Peyer's patch (tissue), 4 donors: ENCODE measurements at regions not wholly inside any gene's neighbourhood (a gene's known extent, or its start where the extent isn't known, plus 50 kb on each side); places are given as distances from the start of the nearest gene placed in this dataset.

Experiments
- DNase-seq, 3 donors: peaks; one replicate each; pipeline ENCODE4 v3.0.0-alpha.2; 2017 to 2019
- H3K27ac ChIP-seq, 4 donors: fragments of 200-600 bp; sonication (generic); one replicate each; pipeline ENCODE4 v1.5.1; 2016 to 2019
- H3K27me3 ChIP-seq, 2 donors: fragments of 200-600 bp; sonication (generic); one replicate each; pipeline ENCODE4 v1.5.1; 2019
- H3K36me3 ChIP-seq, 3 donors: fragments of 200-600 bp; sonication (generic); one replicate each; pipeline ENCODE4 v1.5.1; 2016 to 2019
- H3K4me1 ChIP-seq, 4 donors: fragments of 200-600 bp; sonication (generic); one replicate each; pipeline ENCODE4 v1.5.1; 2016 to 2019
- H3K4me3 ChIP-seq, 4 donors: fragments of 200-600 bp; sonication (generic); 1 replicate in 3 of 4; 2 replicates in 1 of 4; pipeline ENCODE4 v1.5.1; 2016 to 2019; ENCODE audit warnings: mild to moderate bottlenecking in 1 of 4
- H3K9me3 ChIP-seq, 4 donors: fragments of 200-600 bp; sonication (generic); one replicate each; pipeline ENCODE4 v1.5.1; 2016 to 2019; ENCODE audit warnings: mild to moderate bottlenecking in 1 of 4
- CTCF ChIP-seq, 6 experiments: fragments of 450-650 bp in 4 of 6; fragments of 200-600 bp in 2 of 6; sonication (generic) in 1 of 6; IDR thresholded peaks; one replicate each; pipeline ENCODE4 v1.5.1; 2017 to 2019; ENCODE audit warnings: antibody characterized with exemption in 6 of 6, mild to moderate bottlenecking in 3 of 6, moderate library complexity in 1 of 6
- POLR2A ChIP-seq, 2 donors: fragments of 450-650 bp; IDR thresholded peaks; one replicate each; pipeline ENCODE4 v1.5.1; 2017; ENCODE audit warnings: antibody characterized with exemption in 2 of 2, mild to moderate bottlenecking in 2 of 2, moderate library complexity in 2 of 2

- TF ChIP-seq CTCF (IDR thresholded peaks at IDR 0.05), result no peak
- TF ChIP-seq POLR2A (IDR thresholded peaks at IDR 0.05), result no peak
These were observed 171.7 kb upstream of the SOX11 start for GRCh38 chr2:5520463-5520972.

GRCh38 chr2:5521461-5521860 is 170.7 kb upstream of the SOX11 start:
- TF ChIP-seq POLR2A (IDR thresholded peaks at IDR 0.05) (no peak), CTCF (IDR thresholded peaks at IDR 0.05) (no peak)
- H3K4me1 ChIP-seq, result no peaks in the 10 kb centered on the region
- peaks cover 0 to 2% (median 0%) of the 10 kb centered on the region in 4 donors for H3K9me3 ChIP-seq
- no peak overlapping the region for H3K4me3 ChIP-seq
- H3K27me3 ChIP-seq, result no peaks in the 10 kb centered on the region
- no peaks in the 10 kb centered on the region for H3K36me3 ChIP-seq
- no peak for DNase-seq
- H3K27ac ChIP-seq, result no peak overlapping the region

More at GRCh38 chr2:5520463-5520972, 171.7 kb upstream of the SOX11 start:
- Histone ChIP-seq H3K9me3 (peaks cover 0 to 2% (median 0%) of the 10 kb centered on the region in 4 donors), H3K27ac (no peak overlapping the region), H3K4me3 (no peak overlapping the region), H3K36me3 (no peaks in the 10 kb centered on the region), H3K27me3 (no peaks in the 10 kb centered on the region), H3K4me1 (no peaks in the 10 kb centered on the region)
- no peak for DNase-seq

GRCh38 chr2:5524551-5524950 is 167.6 kb upstream of the SOX11 start:
- Histone ChIP-seq H3K27ac (no peak overlapping the region), H3K4me1 (no peaks in the 10 kb centered on the region)
- TF ChIP-seq CTCF (IDR thresholded peaks at IDR 0.05) (no peak), POLR2A (IDR thresholded peaks at IDR 0.05) (no peak)

GRCh38 chr2:5528706-5529105 is 163.5 kb upstream of the SOX11 start:
- H3K27ac ChIP-seq, result no peak overlapping the region
- no peak overlapping the region for H3K4me3 ChIP-seq
- no peaks in the 10 kb centered on the region for H3K27me3 ChIP-seq
- H3K36me3 ChIP-seq, result no peaks in the 10 kb centered on the region
- no peak for TF ChIP-seq CTCF (IDR thresholded peaks at IDR 0.05)
- TF ChIP-seq POLR2A (IDR thresholded peaks at IDR 0.05), result no peak
- DNase-seq, result no peak
- no peaks in the 10 kb centered on the region for H3K4me1 ChIP-seq
- H3K9me3 ChIP-seq, result peaks cover 0 to 2% (median 0%) of the 10 kb centered on the region in 4 donors

More at GRCh38 chr2:5524551-5524950, 167.6 kb upstream of the SOX11 start:
- no peak for DNase-seq
- Histone ChIP-seq H3K27me3 (no peaks in the 10 kb centered on the region), H3K36me3 (no peaks in the 10 kb centered on the region), H3K9me3 (peaks cover 0 to 2% (median 0%) of the 10 kb centered on the region in 4 donors), H3K4me3 (no peak overlapping the region)

GRCh38 chr2:5530011-5530696 is 162.0 kb upstream of the SOX11 start:
- H3K27me3 ChIP-seq, result no peaks in the 10 kb centered on the region
- no peaks in the 10 kb centered on the region for H3K9me3 ChIP-seq
- H3K36me3 ChIP-seq, result no peaks in the 10 kb centered on the region
- no peak for DNase-seq
- no peak overlapping the region for H3K27ac ChIP-seq
- no peak for TF ChIP-seq CTCF (IDR thresholded peaks at IDR 0.05)
- no peaks in the 10 kb centered on the region for H3K4me1 ChIP-seq
- H3K4me3 ChIP-seq, result no peak overlapping the region
